HCT116 (cell line): ENCODE measurements at regions not wholly inside any gene's neighbourhood (a gene's known extent, or its start where the extent isn't known, plus 50 kb on each side); places are given as distances from the start of the nearest gene placed in this dataset.

ENCODE experiments used
- ATAC-seq: fragments of 200-7000 bp; cut with Tn5 transposase; 2 replicates; pipeline ENCODE4 v1.9.1; 2020; ENCODE audit warnings: mild to moderate bottlenecking, moderate library complexity
- BruUV-seq: library from RNA; stranded (reverse); fragments of 400-500 nt; replicated peaks from 2 replicates; lab custom pipeline; 2021; lab: Mats Ljungman, UMichigan
- CTCF ChIA-PET: fragments of 300-600 bp; sonication (Branson Sonifier 250); formaldehyde crosslinking; loops from one replicate; lab custom pipeline; 2021; ENCODE audit warnings: antibody characterized with exemption; lab: Charles Lee
- POLR2A ChIA-PET: fragments of 300-600, 350-600 bp; sonication (Branson Sonifier 250); formaldehyde crosslinking; loops from one replicate; lab custom pipeline; 2021; ENCODE audit warnings: antibody characterized with exemption; lab: Charles Lee
- RAD21 ChIA-PET, 2 experiments: fragments of 300-600 bp; sonication (Branson Sonifier 250); formaldehyde crosslinking; loops; one replicate each; lab custom pipeline; 2023; ENCODE audit warnings: low total read pairs in 2 of 2; ENCODE audit not compliant: uncharacterized antibody in 2 of 2, unreplicated experiment in 2 of 2, low non-redundant PET in 1 of 2; lab: Charles Lee
- DNase-seq: peaks from one replicate; pipeline ENCODE4 v3.0.0-alpha.2; 2010; ENCODE audit warnings: low read depth, low spot score
- H2AFZ ChIP-seq: fragments of 200-600 bp; shearing (Covaris generic), sonication (generic); 2 replicates; pipeline ENCODE4 v1.6.1; 2017; ENCODE audit warnings: low read depth, mixed run types, mixed read lengths, antibody characterized with exemption, low read length; ENCODE audit not compliant: poor library complexity, severe bottlenecking
- H3K27ac ChIP-seq: 2 replicates; pipeline ENCODE4 v1.5.1; 2012; ENCODE audit warnings: low read depth, low read length
- H3K27me3 ChIP-seq: fragments of 200-600 bp; sonication (generic); 2 replicates; pipeline ENCODE4 v1.6.1; 2016; ENCODE audit warnings: mixed run types, low read length, mixed read lengths; ENCODE audit not compliant: insufficient read depth
- H3K36me3 ChIP-seq, 2 experiments: fragments of 200-500 bp in 1 of 2; fragments of 200-600 bp in 1 of 2; sonication (Bioruptor generic) in 1 of 2; sonication (generic) in 1 of 2; 2 replicates each; pipeline versions ENCODE4 v1.5.1 to v1.6.1; 2014 to 2016; ENCODE audit warnings: low read length in 2 of 2, inconsistent platforms in 1 of 2, mixed read lengths in 1 of 2, mixed run types in 1 of 2; ENCODE audit not compliant: insufficient read depth in 2 of 2, control insufficient read depth in 1 of 2
- H3K4me1 ChIP-seq, 2 experiments: fragments of 200-600 bp in 1 of 2; sonication (generic) in 1 of 2; 2 replicates each; pipeline versions ENCODE4 v1.5.1 to v1.6.1; 2012 to 2017; ENCODE audit warnings: low read length in 2 of 2, inconsistent platforms in 1 of 2, mild to moderate bottlenecking in 1 of 2, mixed read lengths in 1 of 2, mixed run types in 1 of 2, moderate library complexity in 1 of 2; ENCODE audit not compliant: insufficient read depth in 2 of 2, control insufficient read depth in 1 of 2
- H3K4me2 ChIP-seq: fragments of 200-600 bp; sonication (generic); 2 replicates; pipeline ENCODE4 v1.6.1; 2017; ENCODE audit warnings: mixed run types, low read length, mixed read lengths
- H3K4me3 ChIP-seq, 2 experiments: fragments of 200-600 bp in 1 of 2; sonication (generic) in 1 of 2; replicated peaks in 1 of 2; 2 replicates each; pipeline ENCODE4 v1.5.1; 2011 to 2016; ENCODE audit warnings: low read length in 2 of 2, control low read depth in 1 of 2, low read depth in 1 of 2, mild to moderate bottlenecking in 1 of 2, mixed read lengths in 1 of 2, mixed run types in 1 of 2
- H3K79me2 ChIP-seq: fragments of 200-600 bp; sonication (generic); 2 replicates; pipeline ENCODE4 v1.6.1; 2017; ENCODE audit warnings: mild to moderate bottlenecking, mixed run types, low read length, moderate library complexity, mixed read lengths; ENCODE audit not compliant: insufficient read depth
- H3K9ac ChIP-seq: fragments of 200-600 bp; sonication (generic); 2 replicates; pipeline ENCODE4 v1.6.1; 2016; ENCODE audit warnings: low read length, mixed read lengths
- H3K9me2 ChIP-seq: fragments of 200-600 bp; sonication (generic), shearing (Covaris generic); 2 replicates; pipeline ENCODE4 v1.6.1; 2017; ENCODE audit warnings: mixed run types, mild to moderate bottlenecking, moderate library complexity; ENCODE audit not compliant: insufficient read depth
- H3K9me3 ChIP-seq, 2 experiments: fragments of 200-500 bp in 1 of 2; fragments of 200-600 bp in 1 of 2; sonication (Bioruptor generic) in 1 of 2; sonication (generic) in 1 of 2; 2 replicates each; pipeline ENCODE4 v1.6.1; 2014 to 2017; ENCODE audit warnings: low read length in 2 of 2, mixed read lengths in 2 of 2, inconsistent platforms in 1 of 2, low read depth in 1 of 2, mild to moderate bottlenecking in 1 of 2, mixed run types in 1 of 2, moderate library complexity in 1 of 2; ENCODE audit not compliant: control insufficient read depth in 1 of 2, insufficient read depth in 1 of 2
- H4K20me1 ChIP-seq: fragments of 200-600 bp; sonication (generic), shearing (Covaris generic); 2 replicates; pipeline ENCODE4 v1.6.1; 2017; ENCODE audit warnings: mixed run types, mild to moderate bottlenecking, moderate library complexity; ENCODE audit not compliant: insufficient read depth
- CTCF ChIP-seq, 3 experiments: fragments of 200-600 bp in 1 of 3; sonication (generic) in 1 of 3; IDR thresholded peaks in 2 of 3; conservative IDR thresholded peaks in 1 of 3; 2 replicates each; pipeline ENCODE4 v1.5.1; 2012 to 2017; ENCODE audit warnings: low read depth in 2 of 3, low read length in 2 of 3, antibody characterized with exemption in 1 of 3, borderline replicate concordance in 1 of 3, control low read depth in 1 of 3, mild to moderate bottlenecking in 1 of 3, mixed read lengths in 1 of 3, mixed run types in 1 of 3, moderate library complexity in 1 of 3; ENCODE audit not compliant: insufficient read depth in 1 of 3
- SIN3A ChIP-seq: IDR thresholded peaks from 2 replicates; pipeline ENCODE4 v1.6.1; 2012; ENCODE audit warnings: low read depth
- intact Hi-C: fragments of 100-400 bp; cut with micrococcal nuclease; formaldehyde crosslinking; loops from 2 replicates; pipeline ENCODE4 v1.10.0; 2022

DNA sequence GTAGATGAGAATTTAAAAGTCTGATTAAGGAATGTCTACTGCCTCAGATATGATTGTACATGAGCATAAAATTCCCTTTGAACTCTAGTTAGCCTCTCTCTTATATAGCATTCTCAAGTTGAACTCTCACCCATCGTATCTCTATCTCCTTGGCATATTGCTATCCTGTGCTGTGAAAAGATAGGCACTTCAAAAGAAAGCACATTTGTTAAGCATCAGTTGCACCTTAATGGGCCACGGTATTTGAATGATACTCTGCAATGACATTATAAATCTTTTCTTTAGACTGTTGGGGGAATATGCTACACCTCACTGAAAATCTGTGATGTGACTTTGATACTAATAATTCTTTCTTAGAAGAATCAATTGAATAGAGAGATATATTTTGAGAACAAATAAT lies 570.7 kb downstream of the JRKL start:
- H3K4me1 ChIP-seq = no peaks in the 10 kb centered on the region
- intact Hi-C loops = no loop called here
- no peaks in the 10 kb centered on the region for H3K79me2 ChIP-seq
- POLR2A ChIA-PET = no interaction called here
- no peak overlapping the region for H3K4me3 ChIP-seq
- H3K9me2 ChIP-seq = no peaks in the 10 kb centered on the region
- ATAC-seq = no peak
- H3K9me3 ChIP-seq = peaks cover 8 to 11% of the 10 kb centered on the region in 2 experiments; a peak in 2 of 4 replicates
- no peak overlapping the region for H2AFZ ChIP-seq
- H3K36me3 ChIP-seq = no peaks in the 10 kb centered on the region
- CTCF ChIA-PET = no interaction called here
- TF ChIP-seq SIN3A = no peak
- RAD21 ChIA-PET = no interaction called here
- H3K4me2 ChIP-seq = no peak overlapping the region
- H4K20me1 ChIP-seq = no peaks in the 10 kb centered on the region
- no peak overlapping the region for H3K27ac ChIP-seq
- BruUV-seq = no TSS peak
- no peak overlapping the region for H3K9ac ChIP-seq
- no peak for DNase-seq
- no peaks in the 10 kb centered on the region for H3K27me3 ChIP-seq

- H2AFZ ChIP-seq = no peak overlapping the region
- H3K9me3 ChIP-seq = peaks cover 8 to 11% of the 10 kb centered on the region in 2 experiments; a peak in 2 of 4 replicates
- intact Hi-C loops = no loop called here
- ATAC-seq (no peak), DNase-seq (no peak)
- POLR2A ChIA-PET = no interaction called here
- no peaks in the 10 kb centered on the region for H3K36me3 ChIP-seq
- no peak overlapping the region for H3K4me3 ChIP-seq
- no peaks in the 10 kb centered on the region for H3K4me1 ChIP-seq
- CTCF ChIA-PET = no interaction called here
- H3K27ac ChIP-seq = no peak overlapping the region
- no peaks in the 10 kb centered on the region for H3K27me3 ChIP-seq
- BruUV-seq = no TSS peak
- H3K9ac ChIP-seq = no peak overlapping the region
- no peaks in the 10 kb centered on the region for H4K20me1 ChIP-seq
- no peak for TF ChIP-seq CTCF (IDR thresholded peaks at IDR 0.05 in 2 of 3, conservative IDR thresholded peaks at IDR 0.05 in 1 of 3; ENCODE audit: borderline replicate concordance in 1 of 3, insufficient read depth in 1 of 3, low read depth in 2 of 3, low read length in 2 of 3)
- no peaks in the 10 kb centered on the region for H3K9me2 ChIP-seq
- no peak overlapping the region for H3K4me2 ChIP-seq
- H3K79me2 ChIP-seq = no peaks in the 10 kb centered on the region
- RAD21 ChIA-PET = no interaction called here
Measured at GRCh38 chr11:96960926-96961325, 571.1 kb downstream of the JRKL start.
